Mesodermal cell (in vitro differentiated cells): ENCODE measurements at regions not wholly inside any gene's neighbourhood (a gene's known extent, or its start where the extent isn't known, plus 50 kb on each side); places are given as distances from the start of the nearest gene placed in this dataset.

Experiments
- H3K27ac ChIP-seq: 2 replicates; pipeline ENCODE4 v1.7.0; 2013; ENCODE audit warnings: mild to moderate bottlenecking, low read depth, low read length, moderate library complexity; ENCODE audit not compliant: severe bottlenecking
- H3K36me3 ChIP-seq: 2 replicates; pipeline ENCODE4 v1.7.1; 2013; ENCODE audit warnings: mild to moderate bottlenecking, low read length, moderate library complexity; ENCODE audit not compliant: control insufficient read depth, insufficient read depth
- H3K4me1 ChIP-seq: one replicate; pipeline ENCODE4 v1.7.1; 2013; ENCODE audit warnings: mild to moderate bottlenecking, low read length; ENCODE audit not compliant: insufficient read depth, control insufficient read depth, poor library complexity, severe bottlenecking
- H3K4me3 ChIP-seq: 2 replicates; pipeline ENCODE4 v1.7.0; 2013; ENCODE audit warnings: low read length, control low read depth, mild to moderate bottlenecking; ENCODE audit not compliant: insufficient read depth, poor library complexity, severe bottlenecking; ENCODE audit errors: extremely low read depth
- H3K9me3 ChIP-seq: 2 replicates; pipeline ENCODE4 v1.7.1; 2013; ENCODE audit warnings: mild to moderate bottlenecking, low read length, moderate library complexity; ENCODE audit not compliant: control insufficient read depth
- WGBS, 2 experiments: methylation state at CpG; one replicate each; pipeline ENCODE4 v1.1.5; 2013; ENCODE audit warnings: missing lambda C conversion rate in 2 of 2; ENCODE audit not compliant: insufficient coverage in 2 of 2; 5-methylcytosine and 5-hydroxymethylcytosine counted together

DNA sequence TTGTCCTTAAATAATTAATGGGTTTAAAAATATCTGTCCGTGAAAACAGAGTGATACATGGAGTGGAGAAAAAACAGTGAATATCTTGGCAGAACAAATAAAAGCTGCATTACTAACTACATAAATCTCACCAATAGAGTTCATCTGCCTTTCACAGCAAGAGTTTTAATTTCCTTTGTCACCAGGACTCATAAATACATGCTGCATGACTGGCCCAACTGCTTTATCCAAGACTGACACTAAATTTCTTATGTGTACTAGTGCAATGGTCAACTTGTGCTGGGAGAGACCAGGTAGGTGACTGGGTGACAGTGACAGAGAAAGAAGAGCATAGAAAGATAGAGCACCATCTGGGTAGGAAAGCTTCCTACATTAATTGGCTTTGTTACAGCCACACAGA, 402.8 kb downstream of the RAD51AP2 start:
- Histone ChIP-seq H3K4me1 (no peaks in the 10 kb centered on the region), H3K36me3 (no peaks in the 10 kb centered on the region), H3K4me3 (no peak overlapping the region), H3K27ac (no peak overlapping the region), H3K9me3 (no peaks in the 10 kb centered on the region)
- no CpG with 5 or more reads among the region's 1 CpG for WGBS, 2 experiments

DNA sequence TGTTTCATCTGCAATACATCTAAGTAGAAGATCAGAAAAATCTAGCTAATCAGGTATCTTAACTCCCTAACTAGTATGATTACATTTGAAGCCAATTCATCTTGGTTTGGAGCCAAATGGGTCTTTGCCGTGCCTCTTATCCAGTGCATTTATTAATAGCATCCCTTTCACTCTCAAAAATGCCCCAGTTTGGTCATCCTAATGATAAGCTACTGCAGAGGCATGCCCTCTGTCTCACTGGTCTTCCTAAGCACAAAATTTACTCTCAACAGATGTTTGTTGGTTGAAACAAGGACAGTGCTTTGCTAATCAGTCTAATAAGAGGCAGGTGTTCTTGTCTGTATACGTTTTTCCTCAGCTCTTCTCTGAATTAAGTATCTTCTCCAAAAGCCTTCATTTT, 403.2 kb downstream of the RAD51AP2 start:
- no peaks in the 10 kb centered on the region for H3K9me3 ChIP-seq
- H3K4me3 ChIP-seq: no peak overlapping the region
- no peaks in the 10 kb centered on the region for H3K4me1 ChIP-seq
- H3K27ac ChIP-seq: no peak overlapping the region
- H3K36me3 ChIP-seq: no peaks in the 10 kb centered on the region
- WGBS, 2 experiments: 100% methylated on average over 1 of the region's 2 CpGs

GRCh38 chr2:17107871-17108270, 410.4 kb downstream of the RAD51AP2 start:
- no peaks in the 10 kb centered on the region for H3K9me3 ChIP-seq
- H3K4me1 ChIP-seq: peaks cover 5% of the 10 kb centered on the region
- WGBS, 2 experiments: 72 to 82% methylated on average over 2 of the region's 2 CpGs
- H3K27ac ChIP-seq: no peak overlapping the region
- H3K36me3 ChIP-seq: no peaks in the 10 kb centered on the region
- no peak overlapping the region for H3K4me3 ChIP-seq

GRCh38 chr2:17107151-17107550, 411.1 kb downstream of the RAD51AP2 start:
- Histone ChIP-seq H3K4me3 (no peak overlapping the region), H3K36me3 (no peaks in the 10 kb centered on the region), H3K9me3 (no peaks in the 10 kb centered on the region), H3K27ac (no peak overlapping the region), H3K4me1 (peaks cover 5% of the 10 kb centered on the region)
- 77 to 88% methylated on average over 1 to 2 of the region's 2 CpGs for WGBS, 2 experiments

DNA sequence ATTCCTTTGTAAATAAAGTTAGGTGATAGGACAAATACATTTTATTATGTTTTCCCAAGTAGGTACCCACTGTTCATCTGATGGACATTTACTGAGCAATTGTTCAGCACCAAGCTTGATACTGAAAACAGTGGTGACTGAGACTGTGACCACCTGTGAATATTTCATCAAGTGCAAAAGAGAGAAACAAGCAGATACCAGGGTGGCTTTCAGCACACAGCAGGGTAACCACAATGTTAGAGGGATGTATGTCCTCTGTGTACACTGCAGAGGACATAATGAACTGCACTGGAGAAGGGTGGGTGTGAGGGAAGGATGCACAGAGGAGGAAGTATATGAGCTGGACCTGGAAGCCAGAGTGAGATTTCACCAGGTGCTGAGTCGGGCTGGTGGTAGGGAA, 411.8 kb downstream of the RAD51AP2 start:
- H3K4me1 ChIP-seq: peaks cover 5% of the 10 kb centered on the region
- H3K36me3 ChIP-seq: no peaks in the 10 kb centered on the region
- H3K27ac ChIP-seq: no peak overlapping the region
- H3K4me3 ChIP-seq: no peak overlapping the region
- 88 to 100% methylated on average over 1 of the region's 1 CpG for WGBS, 2 experiments
- no peaks in the 10 kb centered on the region for H3K9me3 ChIP-seq

GRCh38 chr2:17104454-17104853, 413.8 kb downstream of the RAD51AP2 start:
- H3K4me3 ChIP-seq: no peak overlapping the region
- no peaks in the 10 kb centered on the region for H3K36me3 ChIP-seq
- H3K27ac ChIP-seq: no peak overlapping the region
- H3K9me3 ChIP-seq: no peaks in the 10 kb centered on the region
- H3K4me1 ChIP-seq: peaks cover 5% of the 10 kb centered on the region

DNA sequence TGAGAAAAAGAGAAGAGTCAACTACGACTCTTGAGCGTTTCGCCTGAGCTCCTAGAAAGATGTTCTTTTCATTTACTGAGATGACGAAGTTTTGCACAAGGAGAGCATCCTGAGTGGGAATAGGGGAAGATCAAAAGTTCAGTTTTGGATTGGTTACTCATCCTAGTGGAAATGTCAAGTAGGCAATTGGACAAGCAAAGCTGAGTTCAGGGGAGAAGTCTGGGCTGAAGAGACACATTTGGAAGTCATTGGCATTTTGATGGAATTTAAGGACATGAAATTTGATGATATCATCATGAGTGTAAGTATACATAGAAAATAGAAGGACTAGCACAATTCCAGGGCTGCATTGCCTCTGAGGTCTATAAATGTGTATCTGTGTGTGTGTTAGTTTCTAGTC, 416.6 kb downstream of the RAD51AP2 start:
- 87 to 91% methylated on average over 3 to 4 of the region's 4 CpGs for WGBS, 2 experiments
- Histone ChIP-seq H3K4me3 (no peak overlapping the region), H3K9me3 (no peaks in the 10 kb centered on the region), H3K4me1 (peaks cover 5% of the 10 kb centered on the region), H3K36me3 (no peaks in the 10 kb centered on the region), H3K27ac (no peak overlapping the region)

GRCh38 chr2:17101091-17101490, 417.1 kb downstream of the RAD51AP2 start:
- 76 to 83% methylated on average over 1 of the region's 1 CpG for WGBS, 2 experiments
- Histone ChIP-seq H3K27ac (no peak overlapping the region), H3K36me3 (no peaks in the 10 kb centered on the region), H3K9me3 (no peaks in the 10 kb centered on the region), H3K4me3 (no peak overlapping the region), H3K4me1 (peaks cover 5% of the 10 kb centered on the region)

DNA sequence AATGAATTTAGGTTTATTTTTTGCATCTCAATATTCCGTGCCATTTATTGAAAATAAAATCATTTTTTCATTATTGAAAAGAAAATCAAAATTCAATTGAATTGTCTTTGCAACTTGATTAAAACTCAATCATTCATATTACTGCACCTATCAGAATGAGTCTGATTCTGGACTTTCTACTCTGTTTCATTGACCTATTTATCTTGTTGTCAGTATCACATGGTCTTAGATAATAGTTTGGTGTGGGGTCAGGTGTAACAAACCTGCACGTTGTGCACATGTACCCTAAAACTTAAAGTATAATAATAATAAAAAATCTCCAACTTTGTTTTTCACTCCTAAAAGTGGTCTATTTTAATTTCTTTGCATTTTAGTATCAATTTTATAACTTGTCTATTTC, 422.9 kb downstream of the RAD51AP2 start:
- no peaks in the 10 kb centered on the region for H3K4me1 ChIP-seq
- no CpG with 5 or more reads among the region's 2 CpGs for WGBS, 2 experiments
- no peaks in the 10 kb centered on the region for H3K9me3 ChIP-seq
- H3K4me3 ChIP-seq: no peak overlapping the region
- no peak overlapping the region for H3K27ac ChIP-seq
- no peaks in the 10 kb centered on the region for H3K36me3 ChIP-seq

DNA sequence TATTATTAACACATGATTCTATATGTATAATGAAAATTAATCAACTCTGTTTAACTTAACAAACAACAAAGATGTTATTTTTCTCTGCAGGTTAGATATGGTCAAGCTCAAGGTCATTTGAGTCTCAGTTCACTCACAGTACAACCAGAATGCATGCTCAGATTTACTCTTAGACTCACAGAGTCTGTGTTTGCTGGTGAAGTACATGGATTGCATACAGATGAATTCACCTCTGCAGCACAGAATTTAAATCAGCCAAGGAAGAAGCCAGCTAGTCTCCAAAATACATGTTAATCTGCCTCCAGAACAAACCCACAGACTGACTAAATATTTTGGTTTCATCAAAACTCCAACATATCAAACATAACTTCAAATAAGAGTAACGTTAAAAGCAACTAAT, 424.5 kb downstream of the RAD51AP2 start:
- Histone ChIP-seq H3K27ac (no peak overlapping the region), H3K4me3 (no peak overlapping the region), H3K36me3 (no peaks in the 10 kb centered on the region), H3K4me1 (no peaks in the 10 kb centered on the region), H3K9me3 (no peaks in the 10 kb centered on the region)
- 100% methylated on average over 1 of the region's 1 CpG; no CpG with 5 or more reads in 1 of the 2 experiments for WGBS, 2 experiments

DNA sequence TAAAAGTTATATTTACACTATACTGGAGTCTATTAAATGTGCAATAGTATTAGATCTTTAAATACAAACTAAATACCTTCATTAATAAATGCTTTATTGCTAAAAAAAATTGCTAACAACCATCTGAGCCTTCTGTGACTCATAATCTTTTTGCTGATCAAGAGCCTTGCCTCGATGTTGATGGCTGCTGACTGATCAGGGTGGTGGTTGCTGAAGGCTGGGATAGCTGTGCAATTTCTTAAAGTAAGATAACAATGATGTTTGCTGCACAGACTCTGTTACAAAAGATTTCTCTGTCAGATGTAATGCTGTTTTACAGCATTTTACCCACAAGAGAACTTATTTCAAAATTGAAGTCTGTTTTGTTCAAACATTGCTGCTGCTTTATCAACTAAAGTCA, 421.4 kb upstream of the CYRIA start:
- WGBS, 2 experiments: no CpG with 5 or more reads among the region's 1 CpG
- peaks cover 9% of the 10 kb centered on the region for H3K4me1 ChIP-seq

More for the DNA sequence above, 421.4 kb upstream of the CYRIA start:
- Histone ChIP-seq H3K4me3 (no peak overlapping the region), H3K36me3 (no peaks in the 10 kb centered on the region), H3K9me3 (no peaks in the 10 kb centered on the region), H3K27ac (no peak overlapping the region)
